RWPE1 (cell line): ENCODE measurements at regions not wholly inside any gene's neighbourhood (a gene's known extent, or its start where the extent isn't known, plus 50 kb on each side); places are given as distances from the start of the nearest gene placed in this dataset.

ENCODE experiments used
- CTCF ChIA-PET: fragments of 350-600 bp; sonication (Branson Sonifier 250); formaldehyde crosslinking; extraction: SDS; loops from one replicate; lab custom pipeline; 2021; lab: Yijun Ruan, JAX
- POLR2A ChIA-PET: fragments of 400-600 bp; formaldehyde crosslinking; extraction: SDS; loops from one replicate; lab custom pipeline; 2020; ENCODE audit warnings: antibody characterized with exemption; ENCODE audit not compliant: low non-redundant PET; lab: Yijun Ruan, JAX
- DNase-seq: peaks from one replicate; pipeline ENCODE4 v3.0.0; 2012; ENCODE audit warnings: low spot score
- H3K27ac ChIP-seq: fragments of 450-650 bp; 2 replicates; pipeline ENCODE4 v1.5.1; 2017
- CTCF ChIP-seq: fragments of 450-650 bp; conservative IDR thresholded peaks from 2 replicates; pipeline ENCODE4 v1.5.1; 2017; ENCODE audit warnings: low read depth, mild to moderate bottlenecking

- ChIA-PET POLR2A (no interaction called here), CTCF (no interaction called here)
- H3K27ac ChIP-seq: no peak overlapping the region
- no peak for DNase-seq
- TF ChIP-seq CTCF: no peak
Measured at GRCh38 chr9:81741103-81741502, 51.8 kb upstream of the TLE1 start.

GRCh38 chr9:81748091-81748490, 58.7 kb upstream of the TLE1 start:
- H3K27ac ChIP-seq: no peak overlapping the region
- TF ChIP-seq CTCF: no peak
- no peak for DNase-seq
- ChIA-PET POLR2A (no interaction called here), CTCF (no interaction called here)

GRCh38 chr9:81753436-81753835, 64.1 kb upstream of the TLE1 start:
- no peak overlapping the region for H3K27ac ChIP-seq
- ChIA-PET POLR2A (no interaction called here), CTCF (interaction anchor here (0.7 to 0.8 kb wide), 2 partner anchors 71 to 371 kb away, joined by 3 read pairs; no protein-coding TSS in a partner anchor)
- TF ChIP-seq CTCF: no peak
- DNase-seq: no peak

GRCh38 chr9:81754245-81754644, 64.9 kb upstream of the TLE1 start:
- no peak overlapping the region for H3K27ac ChIP-seq
- CTCF ChIA-PET: interaction anchor here (0.7 kb wide), 1 partner anchor 372 kb away, joined by 3 read pairs; no protein-coding TSS in a partner anchor
- no peak for DNase-seq
- POLR2A ChIA-PET: no interaction called here
- TF ChIP-seq CTCF: no peak

DNA sequence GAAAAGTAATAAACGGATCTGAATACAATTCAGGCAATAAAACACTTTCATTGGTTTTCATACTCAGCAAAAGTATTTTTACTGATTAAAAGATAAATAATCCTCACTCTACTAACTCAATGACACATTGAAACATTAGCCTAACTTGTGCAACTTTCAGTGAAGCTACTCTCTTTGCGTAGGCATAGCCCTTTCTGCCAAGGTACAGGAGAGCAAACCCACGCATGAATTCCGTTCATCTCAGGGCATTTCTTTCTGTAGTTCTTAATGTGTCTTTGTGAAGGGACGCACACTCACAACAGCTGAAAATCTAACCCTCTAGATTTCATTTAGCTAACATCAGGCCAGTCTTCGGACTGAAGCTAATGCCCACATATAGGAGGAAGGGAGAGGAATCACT, 66.4 kb upstream of the TLE1 start:
- DNase-seq: no peak
- ChIA-PET POLR2A (no interaction called here), CTCF (interaction anchor here (1.9 kb wide), 1 partner anchor 851 kb away, joined by 7 read pairs; no protein-coding TSS in a partner anchor)
- no peak for TF ChIP-seq CTCF
- H3K27ac ChIP-seq: no peak overlapping the region

DNA sequence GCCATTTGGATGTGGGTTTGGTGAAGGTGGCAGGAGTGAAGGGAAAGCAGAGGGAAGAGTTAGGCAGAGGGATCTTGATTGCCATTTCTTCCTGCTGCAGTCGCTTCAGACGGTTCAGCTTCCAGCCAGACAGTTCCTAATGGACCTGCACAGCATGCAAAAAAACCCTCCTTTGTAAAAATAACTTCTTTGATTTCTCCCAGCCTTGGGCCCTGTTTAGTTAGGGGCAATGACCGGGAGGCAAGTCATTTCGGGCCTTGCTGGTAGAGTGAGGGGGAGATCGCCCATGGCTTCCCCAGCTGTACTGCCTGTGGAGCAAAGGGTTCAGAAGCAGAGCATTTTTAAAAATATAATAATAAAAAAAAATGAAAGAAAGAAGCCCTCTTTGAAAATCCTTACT, 67.2 kb upstream of the TLE1 start:
- POLR2A ChIA-PET: no interaction called here
- CTCF ChIA-PET: interaction anchor here (0.6 to 1.9 kb wide), 2 partner anchors 850 to 1142 kb away, joined by 3 to 7 read pairs; no protein-coding TSS in a partner anchor
- no peak for DNase-seq
- no peak overlapping the region for H3K27ac ChIP-seq
- no peak for TF ChIP-seq CTCF
